Lower leg skin (tissue), 4 donors: ENCODE measurements at regions not wholly inside any gene's neighbourhood (a gene's known extent, or its start where the extent isn't known, plus 50 kb on each side); places are given as distances from the start of the nearest gene placed in this dataset.
A peak's percentile ranks its signal among the peaks of the same experiment; 100 is the strongest.

Experiments used
- DNase-seq, 2 donors: peaks; one replicate each; pipeline ENCODE4 v3.0.0-alpha.2; 2019; ENCODE audit warnings: low spot score in 2 of 2
- H3K4me3 ChIP-seq: fragments of 200-600 bp; sonication (generic); 2 replicates; pipeline ENCODE4 v1.5.1; 2017; ENCODE audit warnings: mild to moderate bottlenecking, low read depth; ENCODE audit not compliant: poor library complexity, severe bottlenecking
- CTCF ChIP-seq, 3 donors: fragments of 450-650 bp; IDR thresholded peaks; one replicate each; pipeline ENCODE4 v1.5.1; 2016; ENCODE audit warnings: antibody characterized with exemption in 3 of 3, mild to moderate bottlenecking in 3 of 3, moderate library complexity in 2 of 3
- POLR2A ChIP-seq, 2 donors: fragments of 450-650 bp; IDR thresholded peaks; one replicate each; pipeline ENCODE4 v1.6.1; 2016 to 2017; ENCODE audit warnings: antibody characterized with exemption in 2 of 2, mild to moderate bottlenecking in 1 of 2, moderate library complexity in 1 of 2
- WGBS, 2 donors: methylation state at CpG; one replicate each; pipeline ENCODE4 v1.1.5; 2018; 5-methylcytosine and 5-hydroxymethylcytosine counted together
- intact Hi-C: fragments of 100-400 bp; cut with DNase I; formaldehyde crosslinking; loops from one replicate; pipeline ENCODE4 v1.15.0; 2023; ENCODE audit warnings: low total_unique reads

GRCh38 chr12:59086126-59086525 is 165.8 kb upstream of the LRIG3 start:
- H3K4me3 ChIP-seq: no peak overlapping the region
- TF ChIP-seq POLR2A (IDR thresholded peaks at IDR 0.05) (no peak), CTCF (IDR thresholded peaks at IDR 0.05) (no peak)
- 79 to 82% methylated on average over 4 of the region's 4 CpGs for WGBS, 2 donors
- intact Hi-C loops: no loop called here
- DNase-seq: no peak

GRCh38 chr12:59085690-59086089 is 165.4 kb upstream of the LRIG3 start:
- intact Hi-C loops: no loop called here
- TF ChIP-seq CTCF (IDR thresholded peaks at IDR 0.05) (no peak), POLR2A (IDR thresholded peaks at IDR 0.05) (no peak)
- H3K4me3 ChIP-seq: no peak overlapping the region
- 20 to 24% methylated on average over 3 of the region's 3 CpGs for WGBS, 2 donors
- DNase-seq: no peak

- no peak overlapping the region for H3K4me3 ChIP-seq
- TF ChIP-seq POLR2A (IDR thresholded peaks at IDR 0.05): no peak
- TF ChIP-seq CTCF (IDR thresholded peaks at IDR 0.05): no peak
- DNase-seq: peak in 1 of 2 donors; percentile 37
- WGBS, 2 donors: 29 to 32% methylated on average over 12 of the region's 12 CpGs
- intact Hi-C loops: no loop called here
Measured at GRCh38 chr12:59084511-59085375, 164.4 kb upstream of the LRIG3 start.

- no peak overlapping the region for H3K4me3 ChIP-seq
- TF ChIP-seq POLR2A (IDR thresholded peaks at IDR 0.05): no peak
- TF ChIP-seq CTCF (IDR thresholded peaks at IDR 0.05): no peak
- no peak for DNase-seq
- 91 to 93% methylated on average over 3 of the region's 3 CpGs for WGBS, 2 donors
- intact Hi-C loops: no loop called here
Measured at GRCh38 chr12:59082952-59083351, 162.6 kb upstream of the LRIG3 start.

- DNase-seq: peak in 1 of 2 donors; percentile 47
- WGBS, 2 donors: 59 to 77% methylated on average over 1 of the region's 1 CpG
- intact Hi-C loops: no loop called here
- no peak for TF ChIP-seq CTCF (IDR thresholded peaks at IDR 0.05)
- no peak for TF ChIP-seq POLR2A (IDR thresholded peaks at IDR 0.05)
- H3K4me3 ChIP-seq: no peak overlapping the region
Measured at GRCh38 chr12:59080101-59080500, 159.8 kb upstream of the LRIG3 start.
